Osteoblast (primary cell): ENCODE measurements at regions not wholly inside any gene's neighbourhood (a gene's known extent, or its start where the extent isn't known, plus 50 kb on each side); places are given as distances from the start of the nearest gene placed in this dataset.

Experiments
- DNase-seq: peaks from one replicate; pipeline ENCODE4 v3.0.0; 2011; ENCODE audit warnings: low spot score, mixed read lengths; ENCODE audit not compliant: insufficient read length; ENCODE audit errors: missing footprints
- H2AFZ ChIP-seq: 2 replicates; pipeline ENCODE4 v1.6.0; 2011; ENCODE audit warnings: mild to moderate bottlenecking, low read length
- H3K27ac ChIP-seq: 2 replicates; pipeline ENCODE4 v1.5.1; 2011; ENCODE audit warnings: mild to moderate bottlenecking, low read depth, low read length, moderate library complexity
- H3K27me3 ChIP-seq: 2 replicates; pipeline ENCODE4 v1.6.0; 2012; ENCODE audit warnings: mild to moderate bottlenecking, control low read depth, inconsistent platforms, low read length, moderate library complexity; ENCODE audit not compliant: insufficient read depth
- H3K36me3 ChIP-seq: 2 replicates; pipeline ENCODE4 v1.5.1; 2011; ENCODE audit warnings: mild to moderate bottlenecking, low read length, control low read depth, moderate library complexity; ENCODE audit not compliant: insufficient read depth
- H3K4me1 ChIP-seq: 2 replicates; pipeline ENCODE4 v1.5.1; 2011; ENCODE audit warnings: mild to moderate bottlenecking, low read length, control low read depth, moderate library complexity; ENCODE audit not compliant: insufficient read depth
- H3K4me2 ChIP-seq: 2 replicates; pipeline ENCODE4 v1.6.0; 2011; ENCODE audit warnings: mild to moderate bottlenecking, low read length; ENCODE audit not compliant: insufficient read depth
- H3K4me3 ChIP-seq: fragments of 200-600 bp; sonication (generic); 3 replicates; pipeline ENCODE4 v1.5.1; 2012; ENCODE audit warnings: mild to moderate bottlenecking, low read length, inconsistent platforms; ENCODE audit not compliant: insufficient read depth
- H3K79me2 ChIP-seq: 2 replicates; pipeline ENCODE4 v1.6.0; 2012; ENCODE audit warnings: mild to moderate bottlenecking, low read length, control low read depth, inconsistent platforms; ENCODE audit not compliant: insufficient read depth
- H3K9me3 ChIP-seq: 2 replicates; pipeline ENCODE4 v1.5.1; 2011; ENCODE audit warnings: low read depth, low read length, control low read depth
- H4K20me1 ChIP-seq: 2 replicates; pipeline ENCODE4 v1.6.0; 2012; ENCODE audit warnings: mild to moderate bottlenecking, low read length, control low read depth; ENCODE audit not compliant: insufficient read depth
- CTCF ChIP-seq: IDR thresholded peaks from 2 replicates; pipeline ENCODE4 v1.5.1; 2011; ENCODE audit warnings: mild to moderate bottlenecking, low read depth, low read length, moderate library complexity; ENCODE audit errors: extremely low read depth

GRCh38 chr5:2220741-2221140 is 338.0 kb upstream of the IRX4 start:
- H3K4me2 ChIP-seq = no peak overlapping the region
- no peaks in the 10 kb centered on the region for H3K79me2 ChIP-seq
- H3K9me3 ChIP-seq = no peaks in the 10 kb centered on the region
- no peaks in the 10 kb centered on the region for H4K20me1 ChIP-seq
- DNase-seq = no peak
- H3K4me3 ChIP-seq = no peak overlapping the region
- H3K36me3 ChIP-seq = no peaks in the 10 kb centered on the region
- no peak for TF ChIP-seq CTCF
- H3K27me3 ChIP-seq = no peaks in the 10 kb centered on the region
- H3K4me1 ChIP-seq = no peaks in the 10 kb centered on the region
- no peak overlapping the region for H3K27ac ChIP-seq
- H2AFZ ChIP-seq = no peak overlapping the region

- no peak overlapping the region for H3K27ac ChIP-seq
- H2AFZ ChIP-seq = no peak overlapping the region
- no peaks in the 10 kb centered on the region for H3K9me3 ChIP-seq
- no peaks in the 10 kb centered on the region for H3K27me3 ChIP-seq
- no peak overlapping the region for H3K4me3 ChIP-seq
- H3K4me2 ChIP-seq = no peak overlapping the region
- no peaks in the 10 kb centered on the region for H3K36me3 ChIP-seq
- no peaks in the 10 kb centered on the region for H4K20me1 ChIP-seq
- no peaks in the 10 kb centered on the region for H3K79me2 ChIP-seq
- DNase-seq = no peak
- H3K4me1 ChIP-seq = no peaks in the 10 kb centered on the region
- TF ChIP-seq CTCF = no peak
Observed at GRCh38 chr5:2219149-2219776, 336.5 kb upstream of the IRX4 start.

GRCh38 chr5:2217219-2217618 is 334.5 kb upstream of the IRX4 start:
- no peaks in the 10 kb centered on the region for H3K9me3 ChIP-seq
- H3K79me2 ChIP-seq = no peaks in the 10 kb centered on the region
- no peak overlapping the region for H2AFZ ChIP-seq
- no peak for DNase-seq
- H4K20me1 ChIP-seq = no peaks in the 10 kb centered on the region
- H3K4me1 ChIP-seq = no peaks in the 10 kb centered on the region
- no peak overlapping the region for H3K4me2 ChIP-seq
- H3K27me3 ChIP-seq = no peaks in the 10 kb centered on the region
- no peaks in the 10 kb centered on the region for H3K36me3 ChIP-seq
- no peak overlapping the region for H3K4me3 ChIP-seq
- TF ChIP-seq CTCF = no peak
- no peak overlapping the region for H3K27ac ChIP-seq

GRCh38 chr5:2214910-2215590 is 332.3 kb upstream of the IRX4 start:
- Histone ChIP-seq H3K4me2 (no peak overlapping the region), H3K36me3 (no peaks in the 10 kb centered on the region)

More at GRCh38 chr5:2214910-2215590, 332.3 kb upstream of the IRX4 start:
- H3K4me1 ChIP-seq = no peaks in the 10 kb centered on the region
- H4K20me1 ChIP-seq = no peaks in the 10 kb centered on the region
- H3K79me2 ChIP-seq = no peaks in the 10 kb centered on the region
- no peak for DNase-seq
- no peak for TF ChIP-seq CTCF
- H3K9me3 ChIP-seq = no peaks in the 10 kb centered on the region
- no peak overlapping the region for H3K27ac ChIP-seq
- no peak overlapping the region for H3K4me3 ChIP-seq
- H2AFZ ChIP-seq = no peak overlapping the region
- no peaks in the 10 kb centered on the region for H3K27me3 ChIP-seq
